GM12872 (cell line): ENCODE measurements at regions not wholly inside any gene's neighbourhood (a gene's known extent, or its start where the extent isn't known, plus 50 kb on each side); places are given as distances from the start of the nearest gene placed in this dataset.

Experiments used
- CTCF ChIP-seq: IDR thresholded peaks from 3 replicates; pipeline ENCODE4 v1.5.1; 2011; ENCODE audit warnings: low read depth, mild to moderate bottlenecking, low read length, moderate library complexity; ENCODE audit not compliant: insufficient read depth

GRCh38 chr13:74751739-74752138 lies 617.5 kb upstream of the KLF12 start:
- TF ChIP-seq CTCF: no peak

- TF ChIP-seq CTCF: no peak
These were observed 613.2 kb upstream of the KLF12 start for GRCh38 chr13:74747186-74747955.

- no peak for TF ChIP-seq CTCF
These were observed 609.8 kb upstream of the KLF12 start for GRCh38 chr13:74743992-74744391.

GRCh38 chr13:74741732-74742131 lies 607.5 kb upstream of the KLF12 start:
- no peak for TF ChIP-seq CTCF

- no peak for TF ChIP-seq CTCF
These were observed 598.7 kb upstream of the KLF12 start for GRCh38 chr13:74732736-74733385.

- no peak for TF ChIP-seq CTCF
These were observed 597.5 kb upstream of the KLF12 start for GRCh38 chr13:74731731-74732130.

GRCh38 chr13:74730556-74731331 lies 596.5 kb upstream of the KLF12 start:
- no peak for TF ChIP-seq CTCF
